OCI-LY3 (cell line): ENCODE measurements at regions not wholly inside any gene's neighbourhood (a gene's known extent, or its start where the extent isn't known, plus 50 kb on each side); places are given as distances from the start of the nearest gene placed in this dataset.

Experiments used
- EZH2phosphoT487 ChIP-seq: fragments of 200-600 bp; shearing (Covaris generic); IDR thresholded peaks from 2 replicates; pipeline ENCODE4 v1.6.1; 2018; ENCODE audit warnings: antibody characterized with exemption, mixed run types, low read depth
- TF ChIP-seq, protein P1 (sequence below): fragments of 200-600, 300-600 bp; sonication (generic); IDR thresholded peaks from 2 replicates; pipeline ENCODE4 v1.5.1; 2014; ENCODE audit warnings: antibody characterized with exemption, low read length, low read depth

GRCh38 chr16:17915791-17916190 is 420.7 kb downstream of the NPIPA8 start:
- TF ChIP-seq, protein P1, sequence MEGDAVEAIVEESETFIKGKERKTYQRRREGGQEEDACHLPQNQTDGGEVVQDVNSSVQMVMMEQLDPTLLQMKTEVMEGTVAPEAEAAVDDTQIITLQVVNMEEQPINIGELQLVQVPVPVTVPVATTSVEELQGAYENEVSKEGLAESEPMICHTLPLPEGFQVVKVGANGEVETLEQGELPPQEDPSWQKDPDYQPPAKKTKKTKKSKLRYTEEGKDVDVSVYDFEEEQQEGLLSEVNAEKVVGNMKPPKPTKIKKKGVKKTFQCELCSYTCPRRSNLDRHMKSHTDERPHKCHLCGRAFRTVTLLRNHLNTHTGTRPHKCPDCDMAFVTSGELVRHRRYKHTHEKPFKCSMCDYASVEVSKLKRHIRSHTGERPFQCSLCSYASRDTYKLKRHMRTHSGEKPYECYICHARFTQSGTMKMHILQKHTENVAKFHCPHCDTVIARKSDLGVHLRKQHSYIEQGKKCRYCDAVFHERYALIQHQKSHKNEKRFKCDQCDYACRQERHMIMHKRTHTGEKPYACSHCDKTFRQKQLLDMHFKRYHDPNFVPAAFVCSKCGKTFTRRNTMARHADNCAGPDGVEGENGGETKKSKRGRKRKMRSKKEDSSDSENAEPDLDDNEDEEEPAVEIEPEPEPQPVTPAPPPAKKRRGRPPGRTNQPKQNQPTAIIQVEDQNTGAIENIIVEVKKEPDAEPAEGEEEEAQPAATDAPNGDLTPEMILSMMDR, result no peak
- TF ChIP-seq EZH2phosphoT487, result no peak
